RWPE2 (cell line): ENCODE measurements at regions not wholly inside any gene's neighbourhood (a gene's known extent, or its start where the extent isn't known, plus 50 kb on each side); places are given as distances from the start of the nearest gene placed in this dataset.

Experiments used
- ATAC-seq: fragments of 200-7000 bp; cut with Tn5 transposase; 3 replicates; pipeline ENCODE4 v1.9.1; 2021; ENCODE audit warnings: low read depth
- DNase-seq: peaks from one replicate; pipeline ENCODE4 v3.0.0-alpha.2; 2020; ENCODE audit warnings: low spot score
- H3K27ac ChIP-seq: fragments of 450-650 bp; 2 replicates; pipeline ENCODE4 v1.5.1; 2017; ENCODE audit warnings: mild to moderate bottlenecking; ENCODE audit not compliant: poor library complexity, severe bottlenecking
- H3K27me3 ChIP-seq: fragments of 250-450 bp; sonication (Bioruptor Pico); 2 replicates; pipeline ENCODE4 v1.5.1; 2021; ENCODE audit warnings: mild to moderate bottlenecking, moderate library complexity; ENCODE audit not compliant: insufficient read depth, poor library complexity, severe bottlenecking
- H3K36me3 ChIP-seq: fragments of 250-450 bp; sonication (Bioruptor Pico); 2 replicates; pipeline ENCODE4 v1.5.1; 2020; ENCODE audit warnings: low read depth, mild to moderate bottlenecking, moderate library complexity
- H3K4me1 ChIP-seq: fragments of 250-450 bp; sonication (Bioruptor Pico); 2 replicates; pipeline ENCODE4 v1.5.1; 2021; ENCODE audit warnings: mild to moderate bottlenecking, moderate library complexity; ENCODE audit not compliant: insufficient read depth, poor library complexity, severe bottlenecking
- H3K4me3 ChIP-seq: fragments of 250-450 bp; sonication (Bioruptor Pico); 2 replicates; pipeline ENCODE4 v1.5.1; 2021; ENCODE audit warnings: mild to moderate bottlenecking, moderate library complexity; ENCODE audit not compliant: severe bottlenecking
- H3K9me3 ChIP-seq: fragments of 250-450 bp; sonication (Bioruptor Pico); 2 replicates; pipeline ENCODE4 v1.5.1; 2021; ENCODE audit warnings: mild to moderate bottlenecking, moderate library complexity; ENCODE audit not compliant: severe bottlenecking
- TF ChIP-seq, protein P1 (sequence below): fragments of 450-650 bp; IDR thresholded peaks from one replicate; pipeline ENCODE4 v1.5.1; 2017; ENCODE audit warnings: mild to moderate bottlenecking, moderate library complexity; ENCODE audit not compliant: poor library complexity, severe bottlenecking

DNA sequence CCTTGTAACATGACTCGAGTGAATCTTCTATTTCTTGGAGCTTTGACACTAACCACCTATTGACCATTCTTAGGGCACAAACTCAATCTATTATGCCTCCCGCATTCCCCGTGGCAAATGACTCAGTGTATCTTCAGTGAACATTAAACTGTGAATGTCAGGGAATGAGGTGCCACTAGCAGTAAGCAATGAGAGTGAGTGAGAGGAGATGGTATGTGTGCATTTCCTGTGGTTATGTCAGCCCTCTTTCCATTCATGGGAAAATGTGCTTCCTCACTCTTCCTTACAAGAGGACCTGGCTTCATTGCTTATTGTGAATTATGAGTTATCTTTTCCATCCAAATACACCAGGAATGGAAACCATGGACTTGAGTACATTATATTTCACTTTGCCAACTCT lies 229.2 kb downstream of the EMP1 start:
- peak; percentile 73 for ATAC-seq

DNA sequence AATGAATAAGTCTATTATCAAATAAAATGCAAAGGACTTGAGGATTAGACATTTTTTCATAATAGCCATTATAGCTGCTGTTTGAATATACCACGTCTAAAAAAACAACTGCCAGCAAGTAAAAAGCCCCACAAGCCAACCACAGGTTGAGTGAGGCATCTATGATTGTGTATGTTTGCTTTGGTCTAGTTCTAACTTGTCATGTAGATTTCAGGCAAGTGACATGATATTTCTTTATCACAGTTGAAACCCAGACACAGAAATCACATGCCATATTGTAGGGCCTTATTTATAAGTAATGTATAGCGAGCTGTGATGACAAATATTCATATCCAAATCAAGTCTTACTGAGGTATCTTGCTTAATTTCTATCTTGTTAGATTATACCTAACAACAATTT lies 225.8 kb downstream of the EMP1 start:
- Histone ChIP-seq H3K36me3 (no peaks in the 10 kb centered on the region), H3K9me3 (no peaks in the 10 kb centered on the region), H3K27ac (no peak overlapping the region), H3K27me3 (no peaks in the 10 kb centered on the region), H3K4me1 (no peaks in the 10 kb centered on the region), H3K4me3 (no peak overlapping the region)
- ATAC-seq (no peak), DNase-seq (no peak)
- TF ChIP-seq, protein P1, sequence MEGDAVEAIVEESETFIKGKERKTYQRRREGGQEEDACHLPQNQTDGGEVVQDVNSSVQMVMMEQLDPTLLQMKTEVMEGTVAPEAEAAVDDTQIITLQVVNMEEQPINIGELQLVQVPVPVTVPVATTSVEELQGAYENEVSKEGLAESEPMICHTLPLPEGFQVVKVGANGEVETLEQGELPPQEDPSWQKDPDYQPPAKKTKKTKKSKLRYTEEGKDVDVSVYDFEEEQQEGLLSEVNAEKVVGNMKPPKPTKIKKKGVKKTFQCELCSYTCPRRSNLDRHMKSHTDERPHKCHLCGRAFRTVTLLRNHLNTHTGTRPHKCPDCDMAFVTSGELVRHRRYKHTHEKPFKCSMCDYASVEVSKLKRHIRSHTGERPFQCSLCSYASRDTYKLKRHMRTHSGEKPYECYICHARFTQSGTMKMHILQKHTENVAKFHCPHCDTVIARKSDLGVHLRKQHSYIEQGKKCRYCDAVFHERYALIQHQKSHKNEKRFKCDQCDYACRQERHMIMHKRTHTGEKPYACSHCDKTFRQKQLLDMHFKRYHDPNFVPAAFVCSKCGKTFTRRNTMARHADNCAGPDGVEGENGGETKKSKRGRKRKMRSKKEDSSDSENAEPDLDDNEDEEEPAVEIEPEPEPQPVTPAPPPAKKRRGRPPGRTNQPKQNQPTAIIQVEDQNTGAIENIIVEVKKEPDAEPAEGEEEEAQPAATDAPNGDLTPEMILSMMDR: no peak

More for the DNA sequence above, 229.2 kb downstream of the EMP1 start:
- no peaks in the 10 kb centered on the region for H3K27me3 ChIP-seq
- no peak overlapping the region for H3K4me3 ChIP-seq
- DNase-seq: no peak
- no peaks in the 10 kb centered on the region for H3K4me1 ChIP-seq
- no peaks in the 10 kb centered on the region for H3K9me3 ChIP-seq
- H3K27ac ChIP-seq: no peak overlapping the region
- TF ChIP-seq, protein P1: no peak
- no peaks in the 10 kb centered on the region for H3K36me3 ChIP-seq

DNA sequence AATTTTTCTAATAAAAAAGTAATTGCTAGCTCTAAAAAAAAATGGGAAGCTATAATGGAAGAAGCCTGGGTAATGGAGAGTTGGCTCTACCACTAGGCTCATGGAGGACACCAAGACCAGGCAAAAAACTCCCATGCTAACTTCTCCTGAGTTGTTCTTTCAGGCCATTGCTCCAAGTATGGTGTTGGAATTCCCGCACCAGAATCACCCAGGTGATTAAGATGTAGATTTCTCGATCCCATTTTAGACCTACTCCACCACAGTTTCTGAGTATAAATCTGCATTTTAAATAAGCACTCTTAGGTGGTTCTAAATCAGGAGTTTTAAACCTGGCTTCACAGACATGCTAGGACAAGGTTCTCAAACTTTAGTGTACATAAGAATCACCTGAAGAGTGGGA lies 221.0 kb downstream of the EMP1 start:
- Histone ChIP-seq H3K9me3 (no peaks in the 10 kb centered on the region), H3K4me3 (no peak overlapping the region), H3K36me3 (no peaks in the 10 kb centered on the region), H3K27me3 (no peaks in the 10 kb centered on the region), H3K4me1 (no peaks in the 10 kb centered on the region), H3K27ac (no peak overlapping the region)
- ATAC-seq: no peak
- no peak for DNase-seq
- TF ChIP-seq, protein P1: no peak

DNA sequence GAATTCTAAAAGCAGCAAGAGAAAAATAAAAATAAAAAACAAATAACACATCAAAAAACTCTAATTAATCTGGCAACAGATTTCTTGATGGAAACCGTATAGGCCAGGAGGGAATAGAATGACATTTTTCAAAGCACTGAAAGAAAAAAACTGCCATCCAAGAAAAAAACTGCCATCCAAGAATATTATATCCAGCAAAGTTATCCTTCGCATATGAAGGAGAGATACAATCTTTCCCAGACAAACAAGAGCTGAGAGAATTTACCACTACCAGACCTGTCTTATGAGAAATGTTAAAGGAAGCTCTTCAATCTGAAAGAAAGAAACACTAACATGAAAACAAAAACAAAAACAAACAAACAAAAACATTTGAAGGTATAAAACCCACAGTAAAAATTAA lies 214.8 kb downstream of the EMP1 start:
- TF ChIP-seq, protein P1: no peak
- no peaks in the 10 kb centered on the region for H3K36me3 ChIP-seq
- no peaks in the 10 kb centered on the region for H3K4me1 ChIP-seq
- H3K27ac ChIP-seq: no peak overlapping the region
- H3K9me3 ChIP-seq: no peaks in the 10 kb centered on the region
- H3K27me3 ChIP-seq: no peaks in the 10 kb centered on the region
- no peak for ATAC-seq
- no peak for DNase-seq
- no peak overlapping the region for H3K4me3 ChIP-seq

DNA sequence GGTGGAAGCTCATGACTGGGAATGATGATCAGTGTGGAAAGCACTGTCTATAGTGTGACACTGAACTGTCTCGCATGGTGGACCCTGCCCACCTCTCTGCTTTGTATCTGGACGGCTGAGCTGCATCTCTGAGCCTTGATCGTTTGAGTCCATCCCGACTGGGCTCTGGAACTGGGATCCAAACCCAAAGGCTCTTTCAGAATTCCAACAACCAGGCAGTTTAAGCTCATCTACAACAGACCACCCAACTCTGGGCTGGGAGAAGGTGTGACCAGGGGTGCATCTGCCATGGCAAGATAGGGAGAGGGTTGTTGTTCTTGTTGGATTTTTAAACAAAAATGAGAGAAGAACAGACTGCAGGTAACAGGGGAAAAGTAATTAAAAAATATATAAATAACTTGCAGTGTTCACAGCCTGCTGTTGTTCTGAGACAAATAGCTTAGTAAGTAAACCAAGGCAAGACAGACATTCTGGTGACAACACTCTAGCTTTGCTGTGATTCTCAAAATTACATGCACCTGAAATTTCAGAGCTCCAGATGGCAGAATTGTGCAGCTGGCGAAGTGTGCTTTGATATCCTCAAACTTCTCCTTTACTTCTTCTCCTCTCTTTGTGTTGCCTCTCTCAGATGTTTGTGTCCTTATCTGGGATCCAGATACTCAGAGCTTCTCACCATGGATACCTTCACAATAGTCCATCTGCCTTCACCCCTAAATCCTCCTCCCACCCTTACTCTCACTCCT lies 209.6 kb downstream of the EMP1 start:
- Histone ChIP-seq H3K27me3 (no peaks in the 10 kb centered on the region), H3K4me1 (no peaks in the 10 kb centered on the region), H3K4me3 (no peak overlapping the region), H3K9me3 (no peaks in the 10 kb centered on the region), H3K27ac (no peak overlapping the region), H3K36me3 (no peaks in the 10 kb centered on the region)
- TF ChIP-seq, protein P1: no peak
- no peak for ATAC-seq
- DNase-seq: no peak
